ENCODE measurements at regions not wholly inside any gene's neighbourhood (a gene's known extent, or its start where the extent isn't known, plus 50 kb on each side); places are given as distances from the start of the nearest gene placed in this dataset.

DNA sequence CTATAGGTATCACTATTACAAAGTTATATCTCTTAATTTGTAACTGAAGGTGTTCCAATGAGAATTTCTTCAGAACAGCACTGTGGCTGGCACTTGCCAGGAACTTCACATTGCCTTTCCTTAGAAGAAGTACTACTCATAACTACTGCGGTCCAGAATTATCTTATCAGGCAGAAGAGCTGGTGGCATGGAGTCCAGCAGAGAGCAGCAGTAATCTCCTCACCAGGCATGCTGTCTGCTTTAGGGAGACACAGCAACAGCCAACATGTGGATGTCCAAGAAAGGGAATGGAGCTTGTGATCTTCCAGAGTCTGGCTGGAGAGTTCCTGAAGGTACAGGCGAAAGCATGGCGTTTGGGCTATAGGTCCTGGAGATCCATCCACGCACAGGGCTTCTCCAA is 919.7 kb upstream of the NR2F2 start:
- peaks cover 0 to 5% (median 0%) of the 10 kb centered on the region in 4 donors for H3K4me1 ChIP-seq
- TF ChIP-seq POLR2A (IDR thresholded peaks at IDR 0.05) (no peak), EP300 (IDR thresholded peaks at IDR 0.05) (no peak), POLR2AphosphoS5 (IDR thresholded peaks at IDR 0.05) (no peak)
- TF ChIP-seq, protein P1, sequence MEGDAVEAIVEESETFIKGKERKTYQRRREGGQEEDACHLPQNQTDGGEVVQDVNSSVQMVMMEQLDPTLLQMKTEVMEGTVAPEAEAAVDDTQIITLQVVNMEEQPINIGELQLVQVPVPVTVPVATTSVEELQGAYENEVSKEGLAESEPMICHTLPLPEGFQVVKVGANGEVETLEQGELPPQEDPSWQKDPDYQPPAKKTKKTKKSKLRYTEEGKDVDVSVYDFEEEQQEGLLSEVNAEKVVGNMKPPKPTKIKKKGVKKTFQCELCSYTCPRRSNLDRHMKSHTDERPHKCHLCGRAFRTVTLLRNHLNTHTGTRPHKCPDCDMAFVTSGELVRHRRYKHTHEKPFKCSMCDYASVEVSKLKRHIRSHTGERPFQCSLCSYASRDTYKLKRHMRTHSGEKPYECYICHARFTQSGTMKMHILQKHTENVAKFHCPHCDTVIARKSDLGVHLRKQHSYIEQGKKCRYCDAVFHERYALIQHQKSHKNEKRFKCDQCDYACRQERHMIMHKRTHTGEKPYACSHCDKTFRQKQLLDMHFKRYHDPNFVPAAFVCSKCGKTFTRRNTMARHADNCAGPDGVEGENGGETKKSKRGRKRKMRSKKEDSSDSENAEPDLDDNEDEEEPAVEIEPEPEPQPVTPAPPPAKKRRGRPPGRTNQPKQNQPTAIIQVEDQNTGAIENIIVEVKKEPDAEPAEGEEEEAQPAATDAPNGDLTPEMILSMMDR (IDR thresholded peaks at IDR 0.05) = no peak
- H3K9me3 ChIP-seq = no peaks in the 10 kb centered on the region
- WGBS, 2 donors = 93% methylated on average over 4 of the region's 4 CpGs
- H3K36me3 ChIP-seq = no peaks in the 10 kb centered on the region
- DNase-seq = no peak
- H3K27ac ChIP-seq = no peak overlapping the region
- no peak overlapping the region for H3K4me3 ChIP-seq
- intact Hi-C loops (cut with DNase I) = no loop called here
- H3K27me3 ChIP-seq = no peaks in the 10 kb centered on the region

DNA sequence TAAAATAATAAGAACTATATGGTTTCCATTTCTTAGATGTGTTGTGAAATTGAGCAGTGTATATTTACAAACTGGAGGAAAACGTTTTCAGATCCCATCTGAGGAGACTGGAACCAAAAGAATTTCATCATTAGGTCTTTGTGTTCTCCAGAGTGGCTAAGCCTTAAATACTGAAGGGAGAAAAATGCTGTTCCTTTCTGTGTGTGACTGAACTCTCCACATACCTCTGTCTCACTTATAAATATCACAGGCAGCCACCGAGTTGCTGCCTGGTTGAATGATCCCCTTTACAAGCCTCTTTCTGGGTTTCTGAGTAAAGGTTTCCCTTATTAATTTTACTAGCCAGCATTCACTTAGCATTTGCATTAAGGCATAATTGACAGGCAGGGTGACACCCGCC is 913.9 kb upstream of the NR2F2 start:
- no peak for DNase-seq
- no peaks in the 10 kb centered on the region for H3K9me3 ChIP-seq
- TF ChIP-seq POLR2A (IDR thresholded peaks at IDR 0.05) (no peak), EP300 (IDR thresholded peaks at IDR 0.05) (no peak), POLR2AphosphoS5 (IDR thresholded peaks at IDR 0.05) (no peak)
- TF ChIP-seq, protein P1 (IDR thresholded peaks at IDR 0.05) = no peak
- peaks cover 0 to 6% (median 0%) of the 10 kb centered on the region in 4 donors for H3K4me1 ChIP-seq
- intact Hi-C loops (cut with DNase I) = no loop called here
- H3K36me3 ChIP-seq = no peaks in the 10 kb centered on the region
- H3K27ac ChIP-seq = no peak overlapping the region
- H3K27me3 ChIP-seq = no peaks in the 10 kb centered on the region
- WGBS, 2 donors = 30 to 56% methylated on average over 3 of the region's 3 CpGs
- no peak overlapping the region for H3K4me3 ChIP-seq

DNA sequence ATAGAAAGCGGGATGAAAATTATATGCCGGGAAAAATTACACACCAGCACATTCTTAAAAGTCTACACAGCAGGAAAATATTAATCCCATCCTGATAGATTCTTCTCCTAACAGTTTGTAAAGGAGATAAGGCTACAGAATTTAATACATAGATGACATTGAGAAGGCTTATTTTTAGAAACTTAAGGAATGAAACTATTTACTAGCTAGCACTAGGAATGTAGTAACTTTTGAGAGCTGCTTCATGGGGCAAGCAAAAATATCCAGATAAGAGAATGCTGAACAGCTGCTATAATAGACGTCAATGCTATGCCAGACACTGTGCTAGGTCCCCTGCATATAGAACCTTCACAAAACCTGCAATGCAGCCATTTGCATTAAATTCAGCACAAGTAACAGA is 912.7 kb upstream of the NR2F2 start:
- intact Hi-C loops (cut with DNase I) = no loop called here
- no peak overlapping the region for H3K4me3 ChIP-seq
- no peak for DNase-seq
- H3K27ac ChIP-seq = no peak overlapping the region
- 87 to 88% methylated on average over 3 of the region's 3 CpGs for WGBS, 2 donors
- H3K36me3 ChIP-seq = no peaks in the 10 kb centered on the region
- H3K9me3 ChIP-seq = no peaks in the 10 kb centered on the region
- peaks cover 0 to 6% (median 0%) of the 10 kb centered on the region in 4 donors for H3K4me1 ChIP-seq
- no peaks in the 10 kb centered on the region for H3K27me3 ChIP-seq
- TF ChIP-seq, protein P1 (IDR thresholded peaks at IDR 0.05) = no peak
- TF ChIP-seq POLR2A (IDR thresholded peaks at IDR 0.05) = no peak
- no peak for TF ChIP-seq POLR2AphosphoS5 (IDR thresholded peaks at IDR 0.05)
- TF ChIP-seq EP300 (IDR thresholded peaks at IDR 0.05) = no peak

DNA sequence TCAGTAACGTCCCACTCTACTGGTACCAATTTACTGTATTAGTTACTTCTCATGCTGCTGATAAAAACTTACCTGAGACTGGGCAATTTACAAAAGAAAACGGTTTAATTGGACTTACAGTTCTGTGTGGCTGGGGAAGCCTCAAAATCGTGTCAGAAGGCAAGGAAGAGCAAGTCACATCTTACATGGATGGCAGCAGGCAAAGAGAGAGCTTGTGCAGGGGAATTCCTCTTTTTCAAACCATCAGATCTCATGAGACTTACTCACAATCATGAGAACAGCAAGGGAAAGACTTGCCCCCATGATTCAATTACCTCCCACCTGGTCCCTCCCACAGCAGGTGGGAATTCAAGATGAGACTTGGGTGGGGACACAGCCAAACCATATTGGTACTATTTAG is 908.2 kb upstream of the NR2F2 start:
- H3K4me3 ChIP-seq = no peak overlapping the region
- no peaks in the 10 kb centered on the region for H3K27me3 ChIP-seq
- intact Hi-C loops (cut with DNase I) = no loop called here
- no peak for TF ChIP-seq POLR2A (IDR thresholded peaks at IDR 0.05)
- TF ChIP-seq, protein P1 (IDR thresholded peaks at IDR 0.05) = no peak
- no peak for TF ChIP-seq EP300 (IDR thresholded peaks at IDR 0.05)
- H3K27ac ChIP-seq = no peak overlapping the region
- WGBS, 2 donors = 53 to 72% methylated on average over 3 of the region's 3 CpGs
- DNase-seq = no peak
- H3K9me3 ChIP-seq = no peaks in the 10 kb centered on the region
- no peaks in the 10 kb centered on the region for H3K36me3 ChIP-seq
- peaks cover 0 to 6% (median 0%) of the 10 kb centered on the region in 4 donors for H3K4me1 ChIP-seq

DNA sequence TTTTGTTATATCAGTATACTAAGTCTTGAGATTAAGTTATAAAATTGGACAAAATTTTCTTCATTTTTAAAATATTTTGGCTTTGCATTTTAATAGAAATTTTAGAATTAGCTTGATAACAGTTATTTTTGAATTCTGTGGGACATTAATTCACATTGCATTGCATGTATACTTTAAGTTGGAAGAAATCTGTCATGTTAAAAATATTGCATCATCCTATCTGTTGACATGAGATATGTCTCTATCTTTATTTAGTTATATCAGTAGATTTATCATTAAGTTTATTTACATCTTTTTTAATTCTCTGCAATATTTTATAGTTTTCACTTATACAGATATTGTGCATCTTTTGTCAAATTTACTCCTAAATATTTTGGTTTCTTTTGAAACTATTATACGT is 904.6 kb upstream of the NR2F2 start:
- intact Hi-C loops (cut with DNase I) = no loop called here
- H3K4me3 ChIP-seq = no peak overlapping the region
- H3K27me3 ChIP-seq = no peaks in the 10 kb centered on the region
- no peak for TF ChIP-seq POLR2AphosphoS5 (IDR thresholded peaks at IDR 0.05)
- no peak for TF ChIP-seq EP300 (IDR thresholded peaks at IDR 0.05)
- TF ChIP-seq, protein P1 (IDR thresholded peaks at IDR 0.05) = no peak
- no peak for TF ChIP-seq POLR2A (IDR thresholded peaks at IDR 0.05)
- WGBS, 2 donors = 94 to 96% methylated on average over 1 of the region's 1 CpG
- H3K4me1 ChIP-seq = peaks cover 0 to 9% (median 3%) of the 10 kb centered on the region in 4 donors
- DNase-seq = no peak
- no peaks in the 10 kb centered on the region for H3K36me3 ChIP-seq
- H3K9me3 ChIP-seq = no peaks in the 10 kb centered on the region
- no peak overlapping the region for H3K27ac ChIP-seq
